Right lobe of liver (tissue), 4 donors: ENCODE measurements at regions not wholly inside any gene's neighbourhood (a gene's known extent, or its start where the extent isn't known, plus 50 kb on each side); places are given as distances from the start of the nearest gene placed in this dataset.

Source experiments
- POLR2A ChIP-seq: fragments of 450-650 bp; IDR thresholded peaks from one replicate; pipeline ENCODE4 v1.6.1; 2017; ENCODE audit warnings: antibody characterized with exemption, mild to moderate bottlenecking
- TF ChIP-seq, protein P1 (sequence below), 4 donors: fragments of 200-600 bp in 3 of 4; fragments of 450-650 bp in 1 of 4; IDR thresholded peaks; one replicate each; pipeline versions ENCODE4 v1.5.1 to v1.8.0; 2016 to 2022; ENCODE audit warnings: antibody characterized with exemption in 4 of 4, mild to moderate bottlenecking in 2 of 4
- donor health status: DM: no; HTN: no; CAD: no.
- donor health status: DM: no; HTN: no; CAD: no.
- donor health status: DM: no; HTN: yes; CAD: no.

DNA sequence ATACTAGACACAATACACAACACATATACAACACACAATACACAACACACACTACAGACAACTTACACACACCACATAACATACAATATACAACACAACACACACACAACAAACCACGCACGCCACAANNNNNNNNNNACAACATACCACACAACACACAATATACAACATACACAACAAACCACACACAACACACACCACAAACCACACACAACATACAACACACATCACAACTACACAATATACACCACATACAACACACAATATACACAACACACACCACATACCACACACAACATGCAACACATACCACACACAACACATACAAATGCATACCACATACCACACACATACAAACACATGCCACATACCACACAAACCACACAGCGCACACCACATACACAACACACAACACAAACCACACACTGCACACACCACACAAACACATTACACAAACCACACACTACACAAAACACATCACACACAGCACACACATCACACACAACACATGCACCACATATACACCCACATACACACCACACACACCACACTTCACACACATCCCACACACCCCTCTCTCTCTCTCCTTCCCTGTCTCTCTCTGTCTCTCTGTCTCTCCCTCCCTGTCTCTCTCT, 108.3 kb downstream of the ETS2 start:
- TF ChIP-seq, protein P1, sequence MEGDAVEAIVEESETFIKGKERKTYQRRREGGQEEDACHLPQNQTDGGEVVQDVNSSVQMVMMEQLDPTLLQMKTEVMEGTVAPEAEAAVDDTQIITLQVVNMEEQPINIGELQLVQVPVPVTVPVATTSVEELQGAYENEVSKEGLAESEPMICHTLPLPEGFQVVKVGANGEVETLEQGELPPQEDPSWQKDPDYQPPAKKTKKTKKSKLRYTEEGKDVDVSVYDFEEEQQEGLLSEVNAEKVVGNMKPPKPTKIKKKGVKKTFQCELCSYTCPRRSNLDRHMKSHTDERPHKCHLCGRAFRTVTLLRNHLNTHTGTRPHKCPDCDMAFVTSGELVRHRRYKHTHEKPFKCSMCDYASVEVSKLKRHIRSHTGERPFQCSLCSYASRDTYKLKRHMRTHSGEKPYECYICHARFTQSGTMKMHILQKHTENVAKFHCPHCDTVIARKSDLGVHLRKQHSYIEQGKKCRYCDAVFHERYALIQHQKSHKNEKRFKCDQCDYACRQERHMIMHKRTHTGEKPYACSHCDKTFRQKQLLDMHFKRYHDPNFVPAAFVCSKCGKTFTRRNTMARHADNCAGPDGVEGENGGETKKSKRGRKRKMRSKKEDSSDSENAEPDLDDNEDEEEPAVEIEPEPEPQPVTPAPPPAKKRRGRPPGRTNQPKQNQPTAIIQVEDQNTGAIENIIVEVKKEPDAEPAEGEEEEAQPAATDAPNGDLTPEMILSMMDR (IDR thresholded peaks at IDR 0.05), result no peak
- TF ChIP-seq POLR2A, result no peak
